Thymus (tissue), 11 donors: ENCODE measurements at regions not wholly inside any gene's neighbourhood (a gene's known extent, or its start where the extent isn't known, plus 50 kb on each side); places are given as distances from the start of the nearest gene placed in this dataset.

Experiments used
- DNase-seq, 9 donors: peaks; one replicate each; pipeline ENCODE4 v3.0.0-alpha.2; 2013; ENCODE audit warnings: low spot score in 9 of 9, low read depth in 6 of 9, missing footprints in 1 of 9
- H3K27ac ChIP-seq, 2 donors: one replicate each; pipeline ENCODE4 v1.5.1; 2013; ENCODE audit warnings: control low read depth in 1 of 2, low read depth in 1 of 2, low read length in 1 of 2, mild to moderate bottlenecking in 1 of 2, moderate library complexity in 1 of 2
- H3K27me3 ChIP-seq, 2 donors: one replicate each; pipeline ENCODE4 v1.5.1; 2013; ENCODE audit warnings: low read length in 1 of 2; ENCODE audit not compliant: control insufficient read depth in 2 of 2, insufficient read depth in 1 of 2
- H3K36me3 ChIP-seq, 2 donors: one replicate each; pipeline ENCODE4 v1.5.1; 2013; ENCODE audit warnings: low read length in 1 of 2, mild to moderate bottlenecking in 1 of 2, moderate library complexity in 1 of 2; ENCODE audit not compliant: control insufficient read depth in 2 of 2, insufficient read depth in 2 of 2
- H3K4me1 ChIP-seq, 2 donors: one replicate each; pipeline ENCODE4 v1.5.1; 2013; ENCODE audit warnings: low read length in 2 of 2; ENCODE audit not compliant: control insufficient read depth in 2 of 2, insufficient read depth in 2 of 2
- H3K4me3 ChIP-seq, 2 donors: one replicate each; pipeline ENCODE4 v1.5.1; 2013; ENCODE audit warnings: low read length in 2 of 2, control low read depth in 1 of 2, mild to moderate bottlenecking in 1 of 2
- H3K9me3 ChIP-seq, 2 donors: one replicate each; pipeline ENCODE4 v1.5.1; 2013; ENCODE audit warnings: low read length in 1 of 2, mild to moderate bottlenecking in 1 of 2; ENCODE audit not compliant: control insufficient read depth in 2 of 2, insufficient read depth in 1 of 2
- WGBS: extraction: QIAGEN DNeasy Blood & Tissue Kit; methylation state at CpG from one replicate; pipeline ENCODE4 v1.1.7; 2013; 5-methylcytosine and 5-hydroxymethylcytosine counted together
- donor health status: healthy.

DNA sequence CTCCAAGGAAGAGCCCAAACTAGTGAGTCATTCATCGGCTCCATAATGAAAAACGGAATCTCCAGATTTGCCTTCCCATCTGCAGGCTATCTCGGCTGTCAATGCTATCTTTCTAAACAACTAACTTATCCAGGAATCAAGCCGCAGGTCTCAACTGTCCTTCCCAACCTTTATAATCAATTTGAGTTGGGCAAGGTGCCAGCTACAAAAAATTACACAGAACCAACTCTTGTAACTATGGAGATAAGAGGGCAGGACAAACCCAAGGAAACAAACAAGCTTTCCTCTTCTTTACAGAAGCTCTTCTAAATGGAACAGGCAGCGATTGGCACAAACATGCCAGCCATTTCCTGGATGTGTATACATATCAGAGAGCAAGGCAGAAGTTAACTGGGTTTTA, 61.2 kb upstream of the RAI2 start:
- Histone ChIP-seq H3K27ac (no peak overlapping the region), H3K36me3 (no peaks in the 10 kb centered on the region), H3K27me3 (no peaks in the 10 kb centered on the region), H3K4me3 (no peak overlapping the region), H3K9me3 (no peaks in the 10 kb centered on the region), H3K4me1 (no peaks in the 10 kb centered on the region)
- WGBS = 92% methylated on average over 5 of the region's 5 CpGs
- DNase-seq = no peak

GRCh38 chrX:17919896-17920446, 58.9 kb upstream of the RAI2 start:
- WGBS = 90% methylated on average over 6 of the region's 6 CpGs
- H3K4me1 ChIP-seq = no peaks in the 10 kb centered on the region
- DNase-seq = no peak
- H3K4me3 ChIP-seq = no peak overlapping the region
- no peaks in the 10 kb centered on the region for H3K9me3 ChIP-seq
- no peaks in the 10 kb centered on the region for H3K27me3 ChIP-seq
- no peak overlapping the region for H3K27ac ChIP-seq
- no peaks in the 10 kb centered on the region for H3K36me3 ChIP-seq

GRCh38 chrX:17917945-17918577, 57.0 kb upstream of the RAI2 start:
- H3K9me3 ChIP-seq = no peaks in the 10 kb centered on the region
- no peaks in the 10 kb centered on the region for H3K36me3 ChIP-seq
- no peak overlapping the region for H3K4me3 ChIP-seq
- no peak overlapping the region for H3K27ac ChIP-seq
- no peaks in the 10 kb centered on the region for H3K4me1 ChIP-seq
- DNase-seq = no peak
- H3K27me3 ChIP-seq = no peaks in the 10 kb centered on the region
- 97% methylated on average over 4 of the region's 4 CpGs for WGBS

DNA sequence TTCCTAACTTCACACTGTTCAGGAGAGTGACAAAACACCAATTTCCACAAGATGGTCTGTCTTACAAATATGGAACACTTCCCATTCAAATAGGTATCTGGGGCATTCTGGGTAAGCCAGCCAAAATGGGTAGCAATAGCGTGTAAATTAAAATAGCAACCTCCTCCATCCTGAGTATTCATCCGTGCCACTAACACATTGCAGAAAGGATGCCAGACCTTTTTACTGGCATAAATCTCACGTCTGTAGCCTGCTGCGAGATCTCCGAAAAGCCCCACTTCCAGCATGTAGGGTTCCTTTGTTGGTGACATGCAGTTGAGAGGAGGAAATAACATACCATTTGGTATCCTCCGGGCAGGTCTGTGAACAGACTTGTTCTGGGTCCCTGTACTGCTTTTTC, 52.7 kb upstream of the RAI2 start:
- H3K9me3 ChIP-seq = no peaks in the 10 kb centered on the region
- no peaks in the 10 kb centered on the region for H3K36me3 ChIP-seq
- no peak overlapping the region for H3K4me3 ChIP-seq
- H3K27me3 ChIP-seq = no peaks in the 10 kb centered on the region
- H3K4me1 ChIP-seq = no peaks in the 10 kb centered on the region
- DNase-seq = no peak
- WGBS = 95% methylated on average over 6 of the region's 6 CpGs
- no peak overlapping the region for H3K27ac ChIP-seq
